Smooth muscle cell of the brain vasculature (primary cell): ENCODE measurements at regions not wholly inside any gene's neighbourhood (a gene's known extent, or its start where the extent isn't known, plus 50 kb on each side); places are given as distances from the start of the nearest gene placed in this dataset.
"Not testable (repeated sequence)": the region's sequence is repeated elsewhere in the genome, so short reads cannot be mapped to it uniquely, and the experiment has no call there.

Source experiments
- DNase-seq: peaks from one replicate; pipeline ENCODE4 v3.0.0-alpha.2; 2012; ENCODE audit warnings: low read depth, low spot score

GRCh38 chr17:79560527-79560926, 50.3 kb downstream of the RBFOX3 start:
- DNase-seq, result no peak

DNA sequence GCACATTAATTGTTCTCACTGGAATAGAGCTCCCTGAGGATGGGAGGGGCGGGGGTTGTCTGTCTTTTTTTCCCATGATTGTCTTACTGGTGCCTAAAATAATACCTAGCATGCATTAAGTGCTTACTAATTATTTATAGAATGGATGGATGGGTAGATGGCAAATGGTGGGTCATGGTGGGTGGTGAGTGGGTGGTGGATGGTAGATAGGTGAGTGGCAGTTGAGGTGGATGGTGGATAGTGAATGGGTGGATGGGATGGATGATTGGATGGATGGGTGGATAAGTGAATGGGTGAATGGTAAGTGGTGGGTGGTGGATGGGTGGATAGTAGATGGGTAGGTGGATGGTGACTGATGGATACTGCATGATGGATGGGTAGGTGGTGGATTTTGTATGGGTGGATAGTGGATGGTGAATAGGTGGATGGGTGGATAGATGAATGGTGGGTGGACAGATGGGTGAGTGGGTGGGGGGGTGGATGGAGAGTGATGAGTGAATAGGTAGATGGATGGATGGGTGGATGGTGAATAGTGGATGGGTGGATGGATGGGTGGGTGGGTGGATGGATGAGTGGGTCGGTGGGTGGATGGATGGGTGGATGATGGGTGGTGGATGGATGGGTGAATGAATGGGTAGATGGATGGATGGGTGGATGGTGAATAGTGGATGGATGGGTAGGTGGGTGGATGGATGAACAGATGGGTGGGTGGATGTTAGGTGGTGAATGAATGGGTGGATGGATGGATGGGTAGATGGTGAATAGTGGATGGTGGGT, 51.6 kb downstream of the RBFOX3 start:
- no peak for DNase-seq

DNA sequence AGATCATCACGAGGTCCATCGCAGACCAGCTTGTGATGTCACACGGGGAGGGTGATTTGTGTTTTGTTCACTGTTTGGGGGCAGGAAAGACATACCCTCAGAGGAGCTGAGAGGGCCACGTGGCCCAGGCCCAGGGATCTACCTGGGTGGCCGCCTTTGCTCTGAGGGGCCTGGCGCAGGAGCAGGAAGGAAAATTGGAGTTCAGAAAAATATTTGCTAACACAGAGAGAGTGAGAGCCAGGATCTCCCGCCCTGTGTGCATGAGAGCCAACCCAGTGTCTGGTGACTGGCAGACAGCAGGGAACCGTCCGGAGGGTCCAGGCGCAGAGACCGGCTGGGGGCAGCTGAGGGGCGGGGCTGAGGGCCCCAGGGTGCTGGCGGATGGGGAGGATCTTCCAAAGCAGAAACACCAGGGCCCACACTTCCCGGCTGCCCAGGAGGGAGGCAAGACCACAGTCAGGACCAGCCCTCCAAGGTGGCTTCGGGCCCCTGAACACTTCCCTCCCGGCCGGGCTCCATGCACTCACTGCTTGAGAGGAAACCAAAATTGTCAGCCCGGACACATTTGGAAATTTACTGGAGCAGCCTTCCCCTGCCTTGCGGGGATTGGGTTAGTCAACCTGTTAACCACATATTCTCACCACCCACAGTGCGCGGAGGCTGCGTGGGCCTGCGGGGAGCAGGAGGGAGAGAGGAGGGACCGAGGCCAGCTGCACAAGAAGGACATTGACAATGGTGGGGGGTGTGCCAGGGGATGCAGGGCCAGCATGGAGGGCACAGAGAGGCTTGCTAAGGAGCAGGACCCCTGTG, 52.6 kb downstream of the RBFOX3 start:
- DNase-seq, result no peak

GRCh38 chr17:79557276-79558090, 53.4 kb downstream of the RBFOX3 start:
- DNase-seq, result no peak

GRCh38 chr17:79556271-79556670, 54.6 kb downstream of the RBFOX3 start:
- no peak for DNase-seq

- no peak for DNase-seq
Observed at GRCh38 chr17:79555543-79555942, 55.3 kb downstream of the RBFOX3 start.

GRCh38 chr17:79554346-79554745, 56.5 kb downstream of the RBFOX3 start:
- DNase-seq, result not testable (repeated sequence)

DNA sequence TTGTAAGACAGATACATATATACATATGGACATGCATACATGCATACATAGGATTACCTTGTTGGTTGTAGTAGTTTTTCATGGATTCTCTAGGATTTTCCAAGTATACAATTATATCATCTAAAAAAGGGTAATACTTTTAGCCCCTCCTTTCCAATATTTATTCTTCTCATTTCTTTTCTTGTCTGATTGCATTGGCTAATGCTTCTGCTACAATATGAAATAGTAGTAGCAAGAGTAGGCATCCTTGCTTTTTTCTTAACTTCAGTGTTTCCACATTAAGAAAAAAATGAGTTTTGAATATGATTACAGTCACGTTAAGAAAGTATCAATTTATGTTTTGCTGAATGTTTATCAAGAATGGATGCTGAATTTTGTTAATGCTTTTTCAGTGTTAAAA, 58.0 kb downstream of the RBFOX3 start:
- DNase-seq, result no peak

DNA sequence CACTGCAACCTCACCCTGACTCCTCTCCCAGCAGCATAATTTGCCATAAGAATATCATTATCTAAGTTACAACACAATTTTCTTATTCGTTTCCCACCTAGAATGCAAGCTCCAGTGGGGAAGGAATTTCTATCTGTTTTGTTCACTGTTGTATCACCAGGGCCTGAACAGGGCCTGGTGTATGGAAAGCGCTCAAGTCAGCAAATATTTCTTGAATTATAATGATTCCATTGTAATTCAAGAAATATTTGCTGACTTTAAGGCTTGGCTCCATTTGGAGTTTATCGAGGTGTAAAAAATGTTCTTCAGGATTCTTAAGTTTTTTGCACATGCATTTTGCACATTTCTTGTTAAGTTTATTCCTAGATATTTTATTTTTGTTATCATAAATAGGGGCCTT, 58.4 kb downstream of the RBFOX3 start:
- no peak for DNase-seq

GRCh38 chr17:79549141-79549915, 61.5 kb downstream of the RBFOX3 start:
- DNase-seq, result no peak

DNA sequence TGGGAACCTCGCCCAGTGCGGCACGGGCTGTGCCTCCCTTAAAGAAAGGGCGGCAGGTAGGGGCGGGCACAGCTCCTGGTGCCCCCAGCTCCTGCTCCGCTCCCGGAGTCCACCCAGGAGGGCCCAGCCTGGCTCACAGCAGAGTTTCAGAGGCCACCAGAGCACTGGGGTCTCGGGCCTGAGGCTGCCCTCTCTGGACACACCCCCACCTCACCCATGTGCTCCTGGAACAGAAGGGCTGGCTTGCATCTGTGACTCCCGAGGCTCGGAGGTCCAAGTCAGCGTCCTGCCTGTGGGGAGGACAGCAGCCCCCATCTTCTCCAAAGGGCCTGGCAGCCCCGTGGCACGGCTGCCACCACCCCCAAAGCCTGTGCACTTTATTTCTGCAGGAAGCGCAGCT, 62.7 kb downstream of the RBFOX3 start:
- DNase-seq, result no peak

DNA sequence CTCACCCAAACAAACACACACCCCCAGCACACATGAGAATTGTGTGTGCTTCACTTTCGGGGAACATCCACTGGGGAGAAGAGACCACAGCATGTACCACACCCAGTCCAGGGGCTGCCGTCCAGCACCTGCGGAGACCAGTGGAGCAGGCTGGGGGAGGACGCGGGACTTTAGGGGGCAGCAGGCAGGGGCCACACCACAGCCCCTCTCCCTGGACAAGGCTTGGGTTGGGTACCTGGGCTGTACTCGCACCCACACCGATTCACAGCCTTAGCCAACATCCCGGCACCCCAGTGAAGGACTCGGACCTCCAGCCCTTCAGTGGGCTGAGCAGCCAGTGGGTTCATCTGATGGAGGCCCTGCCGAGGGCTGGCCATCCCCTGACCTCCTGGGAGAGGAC, 63.3 kb downstream of the RBFOX3 start:
- no peak for DNase-seq

- not testable (repeated sequence) for DNase-seq
Observed at GRCh38 chr17:79547171-79547570, 63.7 kb downstream of the RBFOX3 start.

- no peak for DNase-seq
Observed at GRCh38 chr17:79546386-79546785, 64.5 kb downstream of the RBFOX3 start.

DNA sequence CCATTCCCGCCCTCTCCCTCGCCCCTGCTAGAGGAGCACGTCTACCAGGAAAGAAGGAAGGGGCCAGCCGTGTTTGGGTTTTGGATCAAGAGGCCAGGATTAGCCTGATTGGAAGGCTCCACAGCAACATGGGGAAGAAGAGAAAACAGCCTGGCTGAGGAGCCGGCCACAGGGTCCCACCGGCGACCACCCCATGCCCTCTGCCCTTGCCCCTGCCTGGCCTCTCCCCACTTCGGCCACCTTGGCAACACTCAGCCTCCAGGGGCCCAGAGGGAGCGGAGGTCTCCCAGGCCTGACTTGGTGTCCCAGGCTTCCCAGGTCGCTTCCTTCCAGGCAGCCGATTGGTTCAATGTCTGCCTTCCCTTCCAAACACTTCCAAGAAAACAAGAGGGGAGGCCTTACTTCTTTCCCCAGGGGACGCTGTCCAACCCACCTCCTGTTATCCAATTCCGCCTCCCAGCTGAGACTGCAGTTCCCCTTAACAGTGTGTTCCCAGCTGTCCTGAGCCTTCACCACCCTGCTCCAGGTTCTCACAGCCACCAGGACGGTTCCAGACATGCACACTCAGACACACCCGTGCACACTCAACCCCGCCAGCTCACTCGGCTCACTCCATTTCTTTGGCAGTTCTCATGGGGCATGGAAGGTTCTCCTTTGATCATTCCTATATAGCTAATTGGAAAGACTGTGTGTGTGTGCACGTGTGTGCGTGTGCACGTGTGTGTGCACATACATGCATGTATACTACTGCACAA, 65.4 kb downstream of the RBFOX3 start:
- no peak for DNase-seq

DNA sequence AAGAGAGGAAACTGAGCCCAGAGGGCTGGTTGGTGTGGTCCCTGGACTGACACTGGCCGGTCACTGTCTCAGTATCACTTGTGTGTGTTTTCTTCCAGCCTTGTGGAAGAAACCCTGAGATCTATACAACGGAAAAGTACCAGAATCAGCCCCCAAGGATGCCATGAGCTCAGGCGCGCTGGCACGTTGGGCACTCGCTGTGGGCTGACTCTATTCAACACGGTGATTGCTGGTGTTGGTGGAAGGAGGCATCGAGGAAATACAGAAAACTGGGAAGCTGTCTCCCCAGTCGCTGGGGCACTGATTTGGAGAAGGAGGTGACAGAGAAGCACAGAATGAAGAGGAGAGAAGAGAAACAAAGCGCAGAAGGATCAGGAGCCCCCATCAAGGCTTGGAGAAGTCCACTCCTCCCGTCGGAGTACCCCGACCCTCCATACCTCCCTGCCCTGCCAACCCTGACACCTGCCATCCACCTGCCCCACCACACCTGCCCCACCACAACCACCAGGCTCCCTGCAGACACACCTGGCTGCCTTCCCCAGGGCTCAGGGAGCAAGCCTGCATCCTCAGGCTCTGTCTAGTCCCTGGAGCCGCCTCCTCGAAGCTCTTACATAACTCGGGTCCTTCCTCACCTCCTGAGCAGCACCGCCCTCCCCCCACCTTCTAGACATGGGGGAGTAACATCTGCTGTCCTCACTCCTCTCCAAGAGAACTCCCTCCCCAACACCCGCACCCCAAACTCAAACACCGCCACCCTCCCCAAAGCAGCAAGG, 66.5 kb downstream of the RBFOX3 start:
- DNase-seq, result no peak

DNA sequence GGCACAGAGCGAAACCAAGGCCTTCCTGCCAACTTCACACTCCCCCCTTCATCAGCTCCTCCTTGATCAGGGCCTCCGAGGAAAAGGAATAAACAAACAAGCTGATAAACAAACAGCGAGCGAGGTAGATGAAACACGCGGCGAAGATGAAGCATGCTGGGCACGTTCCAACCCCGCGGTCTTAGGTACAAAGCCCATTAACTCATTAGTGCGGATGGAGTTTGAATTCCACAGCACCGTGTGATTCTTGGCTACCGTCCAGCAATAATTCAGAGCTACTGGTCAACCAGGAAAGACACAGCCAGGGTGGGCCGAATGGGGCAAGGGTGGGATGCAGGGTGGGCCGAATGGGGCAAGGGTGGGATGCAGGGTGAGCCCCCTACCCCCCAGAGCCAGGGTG, 67.3 kb downstream of the RBFOX3 start:
- no peak for DNase-seq

- DNase-seq, result no peak
Observed at GRCh38 chr17:79542718-79543117, 68.1 kb downstream of the RBFOX3 start.

DNA sequence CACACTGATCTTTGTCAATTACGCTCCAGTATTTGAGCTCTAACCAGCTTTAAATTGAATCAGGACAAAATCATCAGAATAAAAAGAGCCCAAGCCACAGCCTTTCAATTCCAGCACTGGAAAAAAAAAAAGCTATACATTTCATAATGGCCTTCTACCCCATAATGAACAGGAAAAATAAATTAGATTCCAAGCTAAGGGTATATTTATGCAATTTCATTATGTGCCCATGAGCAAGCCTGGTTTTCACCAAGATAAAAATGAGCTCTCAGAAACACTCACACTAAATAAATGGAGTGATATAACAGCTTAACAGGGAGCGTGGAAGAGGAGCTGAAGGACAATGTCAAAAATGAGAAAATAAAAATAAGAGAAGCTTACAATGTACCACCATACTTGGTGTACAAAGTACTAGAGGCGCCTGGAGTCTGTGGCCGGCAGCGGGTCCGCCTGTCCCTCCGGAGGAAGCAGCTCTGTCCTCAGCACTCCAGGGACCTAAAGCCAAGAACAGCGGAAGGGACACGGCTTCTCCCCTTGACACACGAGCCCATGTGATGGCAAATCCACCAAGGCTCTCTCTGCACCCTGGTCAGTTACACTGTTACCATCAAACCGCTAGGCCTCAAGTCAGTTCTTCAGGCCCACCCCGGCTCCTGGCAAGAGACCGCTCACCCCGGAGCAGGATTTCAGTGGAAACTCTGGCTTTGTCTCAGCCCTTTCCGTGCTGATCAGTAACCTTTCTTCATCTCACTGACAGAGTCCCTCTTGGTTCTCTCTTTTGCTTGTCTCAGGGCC, 69.6 kb downstream of the RBFOX3 start:
- no peak for DNase-seq
